Smooth muscle cell (in vitro differentiated cells): ENCODE measurements at regions not wholly inside any gene's neighbourhood (a gene's known extent, or its start where the extent isn't known, plus 50 kb on each side); places are given as distances from the start of the nearest gene placed in this dataset.

Experiments used
- DNase-seq: peaks from one replicate; lab custom pipeline; 2025; ENCODE audit not compliant: unreplicated experiment; lab: John Stamatoyannopoulos, UW
- H2AFZ ChIP-seq: fragments of 200-600 bp; sonication (generic); 2 replicates; pipeline ENCODE4 v1.6.0; 2016; ENCODE audit warnings: antibody characterized with exemption, low read depth, mild to moderate bottlenecking
- H3F3A ChIP-seq: fragments of 200-600 bp; sonication (generic); 2 replicates; pipeline ENCODE4 v1.6.0; 2017; ENCODE audit warnings: antibody characterized with exemption, low read depth
- H3K27ac ChIP-seq: fragments of 200-600 bp; sonication (generic); 2 replicates; pipeline ENCODE4 v1.5.1; 2016; ENCODE audit warnings: low read depth, mild to moderate bottlenecking
- H3K27me3 ChIP-seq: fragments of 200-600 bp; sonication (generic); 2 replicates; pipeline ENCODE4 v1.6.1; 2016; ENCODE audit warnings: low read depth, mild to moderate bottlenecking
- H3K36me3 ChIP-seq: fragments of 200-600 bp; sonication (generic); 2 replicates; pipeline ENCODE4 v1.5.1; 2016; ENCODE audit warnings: low read depth
- H3K4me1 ChIP-seq: fragments of 200-600 bp; sonication (generic); 2 replicates; pipeline ENCODE4 v1.5.1; 2016; ENCODE audit warnings: low read depth
- H3K4me2 ChIP-seq: fragments of 200-600 bp; sonication (generic); 2 replicates; pipeline ENCODE4 v1.6.0; 2016; ENCODE audit warnings: mild to moderate bottlenecking
- H3K4me3 ChIP-seq: fragments of 200-600 bp; sonication (generic); 2 replicates; pipeline ENCODE4 v1.5.1; 2016; ENCODE audit warnings: mild to moderate bottlenecking
- H3K79me2 ChIP-seq: fragments of 200-600 bp; sonication (generic); 2 replicates; pipeline ENCODE4 v1.6.0; 2016; ENCODE audit warnings: low read depth, mild to moderate bottlenecking
- H3K9ac ChIP-seq: fragments of 200-600 bp; sonication (generic); 2 replicates; pipeline ENCODE4 v1.6.0; 2016; ENCODE audit warnings: low read depth
- H3K9me3 ChIP-seq: fragments of 200-600 bp; sonication (generic); replicated peaks from 2 replicates; pipeline ENCODE4 v1.5.1; 2016; ENCODE audit warnings: low read depth
- H4K20me1 ChIP-seq: fragments of 200-600 bp; sonication (generic); 2 replicates; pipeline ENCODE4 v1.6.0; 2016; ENCODE audit warnings: low read depth
- WGBS: methylation state at CpG from one replicate; pipeline ENCODE4 v1.1.7; 2016; ENCODE audit warnings: low lambda C conversion rate; 5-methylcytosine and 5-hydroxymethylcytosine counted together
- TF ChIP-seq, protein P1 (sequence below): fragments of 200-600 bp; sonication (generic); IDR thresholded peaks from 2 replicates; pipeline ENCODE4 v1.5.1; 2017; ENCODE audit warnings: borderline replicate concordance, mild to moderate bottlenecking, antibody characterized with exemption; ENCODE audit not compliant: insufficient read depth, poor library complexity, severe bottlenecking

DNA sequence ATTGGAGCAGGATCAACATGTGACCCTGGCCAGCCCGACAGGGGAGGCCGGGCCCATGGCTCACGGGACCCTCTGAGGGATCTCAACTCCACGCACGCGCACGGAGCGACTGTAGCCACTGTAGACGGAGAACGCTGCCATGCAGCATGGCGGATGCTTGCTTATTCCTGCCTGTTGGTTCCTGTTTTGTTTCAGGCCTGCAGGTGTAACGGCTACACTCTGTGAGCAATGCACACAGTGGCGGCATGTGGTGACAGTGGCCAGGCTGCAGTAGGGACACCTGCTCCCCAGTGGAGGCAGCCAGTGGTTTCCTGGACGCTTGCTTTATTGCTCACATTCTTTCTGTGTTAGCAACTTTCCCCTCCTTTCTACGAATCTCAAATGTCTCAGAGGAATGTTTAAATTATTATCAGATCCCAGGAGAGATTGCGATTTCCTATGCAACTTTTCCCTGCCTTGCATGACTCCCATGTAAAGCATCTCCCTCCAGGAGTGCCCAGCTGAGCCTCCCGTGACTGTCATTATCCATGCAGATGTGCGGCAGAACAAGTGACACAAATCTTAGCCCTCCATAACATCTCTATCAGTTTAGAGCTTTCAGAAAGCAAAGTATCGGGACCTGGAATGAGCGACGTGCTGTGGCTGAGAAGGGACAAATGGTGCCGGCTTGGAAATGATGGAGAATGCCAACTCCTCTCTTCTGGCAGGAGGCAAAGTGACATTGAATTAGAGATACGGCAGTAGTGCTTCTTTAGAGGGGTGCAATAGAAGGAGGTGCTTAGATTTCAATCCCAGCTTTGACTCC lies 209.7 kb downstream of the ASB1 start:
- no peak for DNase-seq
- no peaks in the 10 kb centered on the region for H3K79me2 ChIP-seq
- H3F3A ChIP-seq, result no peaks in the 10 kb centered on the region
- H3K9me3 ChIP-seq, result no peaks in the 10 kb centered on the region
- peaks cover 10% of the 10 kb centered on the region for H3K27me3 ChIP-seq
- H3K9ac ChIP-seq, result no peak overlapping the region
- no peak overlapping the region for H3K4me3 ChIP-seq
- no peak overlapping the region for H2AFZ ChIP-seq
- H3K36me3 ChIP-seq, result no peaks in the 10 kb centered on the region
- WGBS, result 88% methylated on average over 23 of the region's 23 CpGs
- H3K27ac ChIP-seq, result no peak overlapping the region
- no peak overlapping the region for H3K4me2 ChIP-seq
- no peaks in the 10 kb centered on the region for H4K20me1 ChIP-seq
- H3K4me1 ChIP-seq, result no peaks in the 10 kb centered on the region
- TF ChIP-seq, protein P1, sequence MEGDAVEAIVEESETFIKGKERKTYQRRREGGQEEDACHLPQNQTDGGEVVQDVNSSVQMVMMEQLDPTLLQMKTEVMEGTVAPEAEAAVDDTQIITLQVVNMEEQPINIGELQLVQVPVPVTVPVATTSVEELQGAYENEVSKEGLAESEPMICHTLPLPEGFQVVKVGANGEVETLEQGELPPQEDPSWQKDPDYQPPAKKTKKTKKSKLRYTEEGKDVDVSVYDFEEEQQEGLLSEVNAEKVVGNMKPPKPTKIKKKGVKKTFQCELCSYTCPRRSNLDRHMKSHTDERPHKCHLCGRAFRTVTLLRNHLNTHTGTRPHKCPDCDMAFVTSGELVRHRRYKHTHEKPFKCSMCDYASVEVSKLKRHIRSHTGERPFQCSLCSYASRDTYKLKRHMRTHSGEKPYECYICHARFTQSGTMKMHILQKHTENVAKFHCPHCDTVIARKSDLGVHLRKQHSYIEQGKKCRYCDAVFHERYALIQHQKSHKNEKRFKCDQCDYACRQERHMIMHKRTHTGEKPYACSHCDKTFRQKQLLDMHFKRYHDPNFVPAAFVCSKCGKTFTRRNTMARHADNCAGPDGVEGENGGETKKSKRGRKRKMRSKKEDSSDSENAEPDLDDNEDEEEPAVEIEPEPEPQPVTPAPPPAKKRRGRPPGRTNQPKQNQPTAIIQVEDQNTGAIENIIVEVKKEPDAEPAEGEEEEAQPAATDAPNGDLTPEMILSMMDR, result no peak

DNA sequence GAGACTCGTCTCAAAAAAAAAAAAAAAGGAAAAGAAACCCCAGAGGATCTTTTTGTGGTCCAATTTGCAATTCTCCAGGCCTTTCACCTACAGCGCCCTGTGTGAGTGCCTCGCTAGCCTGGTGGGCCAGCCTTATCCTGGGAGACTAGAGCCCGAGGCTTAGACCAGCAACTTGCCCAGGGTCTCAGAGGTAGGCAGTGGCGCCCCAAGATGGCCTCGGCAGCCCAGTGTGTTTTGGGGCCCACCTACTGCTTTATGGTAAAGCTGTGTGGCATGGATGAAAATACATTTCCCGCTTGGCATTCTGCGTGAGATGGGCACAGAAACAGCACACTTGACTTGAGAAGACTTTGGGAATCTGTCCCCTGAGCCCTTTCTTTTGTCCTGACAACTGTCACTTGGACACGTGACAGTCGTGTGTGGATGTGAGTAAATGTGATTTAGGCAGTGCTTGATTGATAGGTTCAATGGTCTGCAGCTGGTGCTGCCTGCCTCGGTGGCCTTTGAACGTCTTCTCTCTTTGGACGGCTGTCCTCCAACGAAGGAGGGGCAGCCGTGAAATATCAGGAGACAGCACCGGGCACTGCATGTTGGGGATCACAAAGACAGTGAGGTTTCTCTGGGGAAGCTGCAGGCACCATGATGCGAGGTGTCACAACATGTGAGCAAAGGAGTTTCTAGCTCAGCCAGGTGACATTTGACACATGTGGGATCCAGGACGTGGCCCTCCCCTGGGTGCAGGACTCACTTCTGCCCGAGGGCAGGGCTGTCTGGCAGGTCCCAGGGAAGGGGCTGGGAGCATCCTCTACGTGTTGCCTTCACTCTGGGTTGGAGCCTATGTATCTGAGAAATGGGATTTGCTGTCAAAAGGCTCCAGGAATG lies 209.5 kb upstream of the TWIST2 start:
- Histone ChIP-seq H3K4me1 (no peaks in the 10 kb centered on the region), H2AFZ (no peak overlapping the region), H3K27me3 (peaks cover 10% of the 10 kb centered on the region), H3F3A (no peaks in the 10 kb centered on the region), H3K36me3 (no peaks in the 10 kb centered on the region), H3K4me3 (no peak overlapping the region), H3K9ac (no peak overlapping the region), H3K4me2 (no peak overlapping the region), H3K9me3 (no peaks in the 10 kb centered on the region), H3K27ac (no peak overlapping the region), H4K20me1 (no peaks in the 10 kb centered on the region), H3K79me2 (no peaks in the 10 kb centered on the region)
- 90% methylated on average over 20 of the region's 20 CpGs for WGBS
- TF ChIP-seq, protein P1, result no peak
- no peak for DNase-seq

DNA sequence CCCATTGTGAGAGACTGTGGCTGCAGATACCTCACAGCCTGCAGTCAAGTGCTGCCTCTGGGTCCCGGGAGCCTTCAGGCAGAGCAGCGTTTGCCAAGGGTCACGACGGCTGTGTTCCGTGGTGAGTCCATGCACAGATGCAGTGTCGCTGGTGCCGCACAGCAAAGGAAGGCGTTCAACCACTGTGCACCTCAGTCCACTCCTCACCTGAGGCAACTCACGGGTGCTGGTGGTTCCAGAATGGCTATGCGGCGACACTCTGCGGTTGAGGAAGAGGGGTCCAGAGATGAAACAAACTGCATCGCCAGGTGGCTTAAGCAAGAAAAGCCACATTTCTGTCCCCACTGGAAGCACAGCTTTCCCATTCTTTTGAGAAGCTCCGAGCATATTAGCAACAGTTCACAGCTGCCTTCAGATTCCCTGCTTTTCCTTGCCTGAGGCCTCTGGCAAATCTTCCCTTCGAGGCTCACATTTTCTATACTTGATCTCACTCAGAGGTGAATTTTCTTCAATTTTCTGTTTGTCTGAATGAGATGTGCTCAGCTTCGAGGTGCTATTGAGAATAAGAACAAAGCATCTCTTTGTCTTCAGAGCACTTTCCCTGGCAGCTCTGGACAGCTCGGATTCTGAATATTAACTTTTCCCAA lies 208.8 kb upstream of the TWIST2 start:
- no peaks in the 10 kb centered on the region for H3K79me2 ChIP-seq
- no peaks in the 10 kb centered on the region for H3K36me3 ChIP-seq
- H3K27ac ChIP-seq, result no peak overlapping the region
- no peak overlapping the region for H3K9ac ChIP-seq
- DNase-seq, result no peak
- H3K27me3 ChIP-seq, result peaks cover 10% of the 10 kb centered on the region
- H3K4me2 ChIP-seq, result no peak overlapping the region
- H3F3A ChIP-seq, result no peaks in the 10 kb centered on the region
- no peak overlapping the region for H3K4me3 ChIP-seq
- H4K20me1 ChIP-seq, result no peaks in the 10 kb centered on the region
- no peak overlapping the region for H2AFZ ChIP-seq
- H3K9me3 ChIP-seq, result no peaks in the 10 kb centered on the region
- TF ChIP-seq, protein P1, result no peak
- WGBS, result 88% methylated on average over 17 of the region's 17 CpGs
- H3K4me1 ChIP-seq, result no peaks in the 10 kb centered on the region
